ENCODE measurements at regions not wholly inside any gene's neighbourhood (a gene's known extent, or its start where the extent isn't known, plus 50 kb on each side); places are given as distances from the start of the nearest gene placed in this dataset.

DNA sequence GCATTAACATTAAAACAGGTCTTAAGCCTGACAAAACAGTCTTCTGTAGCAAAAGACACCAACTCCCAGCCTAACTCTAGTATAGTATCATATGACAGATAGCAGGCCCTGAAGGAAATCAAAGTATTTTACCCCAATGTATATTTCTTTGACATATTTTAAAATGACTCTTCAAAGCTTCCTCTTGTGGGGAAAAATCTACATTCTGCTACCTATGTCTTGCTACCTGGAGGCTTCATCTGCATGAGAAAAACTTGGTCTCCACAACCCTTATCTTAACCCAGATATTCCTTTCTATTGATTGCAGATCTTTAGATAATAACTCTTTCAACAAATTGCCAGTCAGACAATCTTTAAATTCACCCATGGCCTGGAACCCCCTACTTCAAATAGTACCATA, 1620.4 kb downstream of the PCDH7 start:
- no peak for TF ChIP-seq EZH2 (IDR thresholded peaks at IDR 0.05; ENCODE audit: borderline replicate concordance)
- TF ChIP-seq CTCF (IDR thresholded peaks at IDR 0.05; ENCODE audit: poor library complexity), result no peak
- no peak for TF ChIP-seq EZH2phosphoT487 (IDR thresholded peaks at IDR 0.05; ENCODE audit: low read depth, severe bottlenecking, unreplicated experiment)
